HG03064 (cell line): ENCODE measurements at regions not wholly inside any gene's neighbourhood (a gene's known extent, or its start where the extent isn't known, plus 50 kb on each side); places are given as distances from the start of the nearest gene placed in this dataset.

Experiments
- ATAC-seq: cut with Tn5 transposase; IDR thresholded peaks from one replicate; pipeline ENCODE4 v1.9.1; 2021; ENCODE audit warnings: low read depth; ENCODE audit not compliant: unreplicated experiment

- ATAC-seq = no peak
Observed at GRCh38 chr5:54722846-54723433, 205.4 kb downstream of the SNX18 start.

DNA sequence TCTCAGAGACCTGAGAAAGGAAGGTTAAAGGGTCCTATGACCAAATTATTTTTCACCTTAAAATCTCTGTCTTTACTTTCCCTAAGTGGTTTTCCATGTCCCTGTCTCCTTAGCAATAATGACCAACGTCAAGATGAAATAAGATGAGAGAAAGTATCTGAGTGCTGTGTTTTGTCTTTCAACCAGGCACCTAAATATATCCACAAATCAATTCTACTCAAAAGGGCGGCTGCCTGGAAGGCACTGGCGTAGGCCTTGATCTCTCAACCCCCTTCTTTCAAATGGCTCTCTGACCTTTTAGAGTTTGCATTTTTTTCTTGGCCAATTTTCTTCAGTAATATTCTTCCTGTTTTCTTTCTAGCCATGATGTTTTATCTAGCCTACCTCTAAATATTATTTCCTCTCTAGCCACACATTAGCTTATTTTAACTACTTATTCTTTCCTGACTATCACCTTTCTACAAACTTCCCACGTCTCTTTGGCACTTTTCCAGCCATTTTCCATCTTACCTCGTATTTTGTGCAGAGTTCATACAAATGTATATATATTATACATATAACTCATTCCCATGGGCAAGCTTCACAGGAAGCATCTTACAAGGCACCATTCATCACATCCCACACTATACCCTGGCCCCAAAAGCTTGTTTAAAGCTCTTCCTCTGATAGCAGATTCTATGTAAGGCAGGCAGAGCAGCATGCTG, 204.5 kb downstream of the SNX18 start:
- ATAC-seq = no peak

DNA sequence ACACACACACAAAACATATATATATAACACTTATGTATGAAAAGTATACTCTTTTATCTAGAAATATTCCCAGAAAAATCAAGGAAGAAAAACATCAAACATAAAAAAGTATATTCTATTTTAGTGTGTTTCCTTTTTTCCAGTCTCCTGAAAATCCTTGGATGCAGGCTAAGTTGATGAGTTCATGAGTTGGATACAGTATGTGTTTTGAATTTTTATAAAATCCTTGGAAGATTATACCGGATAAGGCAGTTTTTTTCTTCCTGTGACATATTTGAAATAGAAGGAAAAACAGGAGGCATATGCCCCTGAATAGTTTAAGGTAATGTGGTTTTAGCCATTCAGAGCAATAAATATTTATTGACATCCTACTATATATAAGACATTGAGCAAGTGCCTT, 203.6 kb downstream of the SNX18 start:
- ATAC-seq = no peak

DNA sequence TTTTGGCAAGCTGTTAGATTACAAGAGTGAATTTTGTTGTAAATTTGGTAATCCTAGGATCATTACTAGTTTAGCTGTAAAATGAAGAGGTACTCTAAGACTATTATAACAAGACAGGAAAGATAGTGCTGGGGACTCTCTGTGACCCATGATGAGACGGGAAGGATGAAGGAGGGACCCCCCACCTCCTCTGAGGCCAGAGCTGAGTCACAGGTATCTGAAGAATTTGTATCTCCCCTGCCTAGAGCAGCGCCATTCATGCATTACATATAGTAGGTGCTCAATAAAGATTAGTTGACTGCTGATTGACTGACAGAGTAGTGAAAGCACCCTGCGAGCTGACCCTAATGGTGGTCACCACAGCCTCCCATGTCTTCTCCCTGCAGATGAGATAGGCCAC, 202.8 kb downstream of the SNX18 start:
- ATAC-seq = no peak

DNA sequence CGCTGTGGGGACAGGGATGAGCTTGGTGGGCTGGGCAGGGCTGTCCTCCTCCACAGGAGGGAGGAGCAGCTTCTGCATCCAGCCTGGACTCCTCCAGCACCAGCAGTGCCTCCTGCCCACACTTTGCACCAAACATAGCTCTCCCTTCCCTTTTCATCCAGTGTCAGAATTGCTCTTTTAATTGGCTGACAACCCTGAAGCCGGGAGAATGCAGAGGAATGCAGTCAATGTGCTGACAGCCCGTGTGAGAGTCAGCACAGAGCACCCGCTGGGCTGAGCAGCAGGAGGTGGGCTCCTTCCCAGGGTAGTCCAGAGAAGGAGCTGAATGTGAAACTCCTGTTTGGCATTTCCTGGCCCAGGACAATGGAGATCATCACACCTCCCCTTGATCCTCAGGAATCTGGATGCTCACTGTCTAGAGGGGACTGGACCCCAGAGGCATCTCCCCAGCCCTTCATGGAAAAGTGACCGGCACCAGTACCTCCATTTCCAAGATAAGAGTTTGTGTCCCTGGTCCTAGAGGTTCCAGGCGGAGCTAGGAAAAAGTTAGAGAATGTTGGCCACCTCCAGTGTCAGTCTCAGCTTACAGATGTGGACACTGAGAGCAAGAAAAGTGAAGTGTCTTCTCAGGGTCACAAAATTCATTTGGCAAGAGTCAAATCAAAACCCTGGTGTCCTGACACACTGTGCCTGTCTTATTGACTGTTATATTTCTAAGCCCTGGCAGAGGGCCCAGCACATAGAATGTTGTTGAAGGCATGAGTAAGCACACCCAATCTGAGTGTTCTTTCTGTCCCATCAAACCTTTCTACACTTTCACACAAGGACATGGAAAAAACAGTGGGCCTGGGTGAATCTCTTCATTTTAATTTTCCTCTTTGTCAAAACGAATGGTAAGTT, 202.1 kb downstream of the SNX18 start:
- no peak for ATAC-seq

- ATAC-seq = no peak
Observed at GRCh38 chr5:54718656-54719055, 201.1 kb downstream of the SNX18 start.

DNA sequence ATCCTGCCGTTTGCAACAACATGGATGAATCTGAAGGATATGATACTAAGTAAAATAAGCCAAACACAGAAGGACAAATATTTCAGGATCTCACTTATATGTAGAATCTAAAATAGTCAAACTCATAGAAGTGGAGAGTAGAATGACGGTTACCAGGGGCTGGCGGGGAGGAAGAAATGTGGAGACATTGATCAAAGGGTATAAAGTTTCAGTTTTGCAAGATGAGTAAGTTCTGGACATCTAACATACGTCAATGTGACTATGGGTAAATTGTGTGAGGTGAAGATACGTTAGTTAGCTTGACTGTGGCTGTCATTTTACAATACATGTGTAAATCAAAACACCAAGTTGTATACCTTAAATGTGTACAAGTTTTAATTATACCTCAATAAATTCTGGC, 200.3 kb downstream of the SNX18 start:
- no peak for ATAC-seq

GRCh38 chr5:54717459-54717858, 199.9 kb downstream of the SNX18 start:
- no peak for ATAC-seq

DNA sequence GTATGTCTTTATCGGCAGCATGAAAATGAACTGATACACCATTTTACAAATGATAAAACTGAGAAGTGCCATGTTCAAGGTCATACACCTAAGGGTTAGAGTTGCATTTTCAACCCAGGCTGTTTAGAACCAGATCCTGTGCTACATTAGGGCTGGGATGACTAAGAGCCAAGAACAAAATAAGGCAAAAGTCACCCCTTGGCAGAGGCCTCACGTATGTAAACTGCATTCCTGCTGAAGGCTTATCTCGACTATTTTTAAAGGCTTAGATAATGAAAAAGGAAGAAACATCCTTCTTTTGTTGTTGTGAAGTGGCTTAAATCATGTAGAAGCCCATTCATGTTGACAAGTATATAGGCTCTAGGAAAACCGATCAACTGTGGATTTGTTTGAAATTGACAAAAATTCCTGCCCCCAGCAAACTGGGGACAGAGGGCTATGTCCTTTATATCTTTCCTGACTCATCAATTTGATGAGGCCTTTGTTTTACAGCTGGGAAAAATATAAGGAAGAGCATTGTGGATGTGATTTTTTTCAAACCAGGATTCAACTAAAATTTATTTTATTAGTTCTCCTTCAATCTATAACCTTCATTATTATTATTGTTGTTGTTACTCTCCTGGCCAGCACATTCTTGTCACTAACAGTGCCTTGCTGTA, 196.5 kb downstream of the SNX18 start:
- ATAC-seq = no peak

DNA sequence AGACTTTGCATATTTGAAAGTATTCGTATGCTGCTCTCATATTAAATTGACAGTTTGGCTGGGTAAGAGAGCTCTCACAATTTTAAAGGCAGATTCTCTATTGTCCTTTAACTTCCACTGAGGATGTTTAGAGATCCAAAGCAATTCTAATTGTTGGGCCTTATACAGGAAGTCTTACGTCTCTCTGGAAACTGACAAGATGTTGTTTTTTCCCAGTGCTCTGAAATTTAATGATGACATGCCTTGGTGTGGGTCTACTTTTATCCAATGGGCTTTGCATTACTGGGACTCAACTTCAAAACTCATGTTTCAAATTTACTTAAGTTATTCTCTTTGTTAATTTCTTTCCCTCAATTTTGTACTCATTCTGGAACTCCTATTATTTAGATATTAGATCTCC, 191.5 kb downstream of the SNX18 start:
- no peak for ATAC-seq

DNA sequence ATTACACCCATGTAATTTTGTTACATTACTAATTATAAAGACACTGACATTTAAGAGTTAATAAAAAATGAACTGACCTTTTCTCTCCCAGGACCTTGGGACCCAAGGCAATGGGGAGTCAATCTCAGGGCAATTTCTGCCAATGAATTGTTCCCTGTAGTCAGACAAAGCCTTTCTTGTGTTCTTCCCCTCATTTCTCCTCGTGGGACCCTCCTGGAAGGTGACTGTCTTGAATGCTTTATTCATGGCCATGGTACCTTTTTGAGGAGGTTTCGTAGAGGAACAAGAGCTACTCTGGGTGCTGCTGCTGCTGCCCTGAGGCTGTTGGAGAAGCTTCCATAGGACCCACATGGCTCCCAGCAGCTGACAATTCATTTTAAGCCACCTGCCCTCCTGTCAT, 190.3 kb downstream of the SNX18 start:
- no peak for ATAC-seq

GRCh38 chr5:54705994-54706653, 188.6 kb downstream of the SNX18 start:
- no peak for ATAC-seq

GRCh38 chr5:54704825-54705224, 187.3 kb downstream of the SNX18 start:
- ATAC-seq = no peak

DNA sequence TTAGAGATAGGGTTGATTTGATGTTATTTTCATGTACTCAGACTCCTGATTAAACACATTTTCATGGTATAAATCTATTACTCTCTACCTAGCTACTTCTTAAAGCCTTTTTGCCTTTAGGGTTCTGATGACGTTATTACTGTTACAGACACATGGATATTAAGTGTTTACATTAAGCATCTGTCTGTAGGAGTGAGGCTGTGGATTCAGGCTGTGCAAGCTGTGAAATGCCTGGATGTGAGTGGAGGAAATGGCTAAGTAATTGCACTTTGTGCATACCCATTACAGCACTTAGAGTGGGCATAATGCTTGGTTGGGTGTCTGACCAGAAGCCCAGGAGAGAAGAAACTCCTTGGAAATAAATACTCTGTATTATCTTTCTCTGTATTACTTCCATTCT, 186.8 kb downstream of the SNX18 start:
- ATAC-seq = no peak

DNA sequence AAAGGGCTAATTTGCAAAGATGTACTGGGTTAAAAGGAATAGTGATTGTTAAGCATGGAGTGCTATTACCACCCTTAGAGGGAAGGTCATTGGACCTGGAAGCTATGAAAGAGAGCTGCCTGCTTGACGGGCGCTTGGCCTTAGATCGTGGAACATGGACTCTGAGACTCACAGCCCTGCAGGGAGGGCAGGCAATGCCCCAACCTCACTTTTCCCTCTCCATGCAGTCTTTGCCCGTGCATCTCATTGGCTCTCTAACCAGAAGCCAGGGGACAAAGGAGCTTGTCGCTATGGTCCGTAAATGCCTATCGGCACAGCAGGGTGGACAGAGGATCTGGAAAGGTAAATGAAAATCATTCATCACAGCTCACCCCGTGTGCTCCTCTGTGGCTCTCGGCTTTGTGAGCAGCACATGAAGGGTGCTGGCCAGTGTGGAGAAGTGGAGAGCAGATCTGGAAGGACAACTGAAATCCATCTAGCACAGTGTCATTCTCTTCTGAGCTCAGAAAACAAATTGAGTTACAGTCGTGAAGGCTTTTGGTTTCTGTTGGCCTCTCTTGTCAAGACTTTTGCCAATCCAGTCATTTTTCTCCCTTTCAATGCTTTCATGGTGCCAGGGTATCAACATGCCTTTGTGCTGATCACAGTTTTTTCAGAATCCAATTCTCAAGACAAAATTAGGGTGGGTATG, 186.2 kb downstream of the SNX18 start:
- ATAC-seq = no peak

DNA sequence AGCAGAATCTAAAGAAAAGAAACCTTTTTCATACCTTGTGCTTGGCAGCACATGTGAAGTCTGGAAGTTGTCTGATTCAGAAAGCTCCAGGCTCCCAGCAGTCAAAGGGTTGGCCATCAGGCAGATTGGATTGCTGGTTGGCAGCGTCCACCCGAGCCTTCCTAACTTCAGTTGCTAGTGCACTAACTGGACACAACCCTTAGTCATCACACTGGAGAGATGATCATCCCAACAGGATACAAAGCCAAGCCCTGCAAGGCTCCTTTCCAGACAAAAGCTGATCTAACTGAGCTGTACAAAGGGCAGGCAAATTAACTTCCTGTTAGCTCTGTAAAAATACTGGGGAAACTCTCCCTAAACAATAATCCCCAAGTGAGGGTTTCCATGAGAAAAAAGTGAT, 185.6 kb downstream of the SNX18 start:
- ATAC-seq = no peak

GRCh38 chr5:54702470-54702869, 184.9 kb downstream of the SNX18 start:
- ATAC-seq = no peak

DNA sequence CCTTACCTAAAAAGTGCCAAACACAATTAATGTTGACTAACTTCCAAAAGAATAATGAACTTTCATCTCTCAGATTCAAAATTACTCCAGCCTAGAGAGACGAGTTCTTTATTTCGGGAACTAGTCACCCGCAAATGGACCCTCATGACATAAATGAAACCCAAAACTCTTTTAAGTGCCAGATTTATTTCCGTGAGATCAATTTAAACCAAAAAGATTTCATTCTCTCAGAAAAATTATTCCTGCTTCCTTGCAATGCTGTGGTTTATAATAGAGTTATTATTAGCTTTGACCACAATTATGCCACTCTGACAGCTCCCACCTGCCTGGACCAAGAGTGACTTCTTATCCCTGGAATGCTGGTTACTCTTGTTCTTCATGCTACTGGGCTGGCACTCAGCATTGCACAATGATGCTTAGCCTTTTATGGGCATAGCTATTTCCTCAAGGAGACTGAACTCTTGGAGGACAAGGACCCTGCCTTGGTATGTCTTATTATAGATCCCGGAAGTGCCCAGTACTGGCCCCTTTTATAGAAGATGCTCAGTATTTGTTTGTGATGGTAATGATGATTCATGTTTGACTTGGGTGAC, 183.5 kb downstream of the SNX18 start:
- ATAC-seq = no peak

- ATAC-seq = no peak
Observed at GRCh38 chr5:54696931-54697330, 179.4 kb downstream of the SNX18 start.

DNA sequence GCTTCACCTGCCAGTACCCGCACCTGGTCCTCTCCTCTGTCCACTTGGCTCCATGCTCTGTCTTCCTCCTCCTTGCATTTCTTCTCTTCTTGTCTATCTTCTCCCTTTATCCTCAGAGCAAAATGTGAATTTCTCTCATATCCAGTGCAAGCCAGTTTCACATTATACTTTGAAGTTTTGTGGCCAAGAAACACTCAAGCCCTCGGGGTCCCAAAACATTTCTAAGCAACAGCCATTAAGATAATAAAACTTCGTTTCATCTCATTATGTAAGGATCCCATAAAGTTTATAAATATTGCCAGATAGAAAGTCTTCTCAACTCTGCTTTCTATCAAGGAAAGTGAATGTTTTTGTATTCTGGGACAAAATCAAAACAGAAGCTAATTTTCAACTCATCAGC, 178.8 kb downstream of the SNX18 start:
- ATAC-seq = no peak
